Common myeloid progenitor, CD34-positive (primary cell): ENCODE measurements at regions not wholly inside any gene's neighbourhood (a gene's known extent, or its start where the extent isn't known, plus 50 kb on each side); places are given as distances from the start of the nearest gene placed in this dataset.
"Not testable (repeated sequence)": the region's sequence is repeated elsewhere in the genome, so short reads cannot be mapped to it uniquely, and the experiment has no call there.

Source experiments
- CTCF ChIA-PET: fragments of 350-600 bp; sonication (Branson Sonifier 250); formaldehyde crosslinking; loops from one replicate; lab custom pipeline; 2021; ENCODE audit warnings: antibody characterized with exemption; lab: Charles Lee
- POLR2A ChIA-PET: fragments of 350-600 bp; sonication (Branson Sonifier 250); formaldehyde crosslinking; loops from one replicate; lab custom pipeline; 2021; ENCODE audit warnings: antibody characterized with exemption; lab: Charles Lee
- DNase-seq, 3 donors: peaks; one replicate each; pipeline versions ENCODE4 v3.0.0 to v3.0.0-alpha.2; 2013
- H3K27ac ChIP-seq, 2 experiments: 1 replicate in 1 of 2; 2 replicates in 1 of 2; pipeline ENCODE4 v1.7.0; 2013; ENCODE audit warnings: inconsistent platforms in 2 of 2, low read length in 2 of 2, mild to moderate bottlenecking in 2 of 2, low read depth in 1 of 2, moderate library complexity in 1 of 2; ENCODE audit not compliant: severe bottlenecking in 2 of 2, insufficient read depth in 1 of 2, poor library complexity in 1 of 2
- H3K27me3 ChIP-seq, 5 experiments: replicated peaks in 2 of 5; 1 replicate in 3 of 5; 2 replicates in 2 of 5; pipeline versions ENCODE4 v1.6.1 to v1.7.0; 2013; ENCODE audit warnings: low read length in 4 of 5, mild to moderate bottlenecking in 2 of 5, moderate library complexity in 2 of 5, inconsistent platforms in 1 of 5; ENCODE audit not compliant: insufficient read depth in 5 of 5, control insufficient read depth in 4 of 5
- H3K36me3 ChIP-seq, 4 experiments: 1 replicate in 2 of 4; 2 replicates in 2 of 4; pipeline versions ENCODE4 v1.6.1 to v1.7.0; 2013; ENCODE audit warnings: low read length in 3 of 4, control low read depth in 1 of 4, mild to moderate bottlenecking in 1 of 4; ENCODE audit not compliant: control insufficient read depth in 4 of 4, insufficient read depth in 4 of 4
- H3K4me1 ChIP-seq, 4 experiments: 1 replicate in 3 of 4; 2 replicates in 1 of 4; pipeline versions ENCODE4 v1.6.1 to v1.7.1; 2013; ENCODE audit warnings: low read length in 3 of 4, mild to moderate bottlenecking in 3 of 4, control low read depth in 1 of 4, inconsistent platforms in 1 of 4, moderate library complexity in 1 of 4; ENCODE audit not compliant: control insufficient read depth in 4 of 4, insufficient read depth in 4 of 4; ENCODE audit errors: control extremely low read depth in 1 of 4
- H3K4me3 ChIP-seq, 7 experiments: 1 replicate in 4 of 7; 2 replicates in 3 of 7; pipeline versions ENCODE4 v1.5.1 to v1.7.0; 2013; ENCODE audit warnings: mild to moderate bottlenecking in 7 of 7, low read length in 6 of 7, moderate library complexity in 6 of 7, inconsistent platforms in 2 of 7, low read depth in 2 of 7, control low read depth in 1 of 7; ENCODE audit not compliant: insufficient read depth in 4 of 7, control insufficient read depth in 1 of 7; ENCODE audit errors: extremely low read depth in 1 of 7
- H3K9me3 ChIP-seq, 5 experiments: 1 replicate in 4 of 5; 2 replicates in 1 of 5; pipeline versions ENCODE4 v1.6.1 to v1.7.1; 2013; ENCODE audit warnings: low read length in 4 of 5, mild to moderate bottlenecking in 2 of 5, inconsistent platforms in 1 of 5, low read depth in 1 of 5, moderate library complexity in 1 of 5; ENCODE audit not compliant: control insufficient read depth in 4 of 5, insufficient read depth in 2 of 5; ENCODE audit errors: control extremely low read depth in 1 of 5
- WGBS: methylation state at CpG from one replicate; pipeline ENCODE4 v1.1.5; 2013; ENCODE audit not compliant: insufficient coverage; 5-methylcytosine and 5-hydroxymethylcytosine counted together

DNA sequence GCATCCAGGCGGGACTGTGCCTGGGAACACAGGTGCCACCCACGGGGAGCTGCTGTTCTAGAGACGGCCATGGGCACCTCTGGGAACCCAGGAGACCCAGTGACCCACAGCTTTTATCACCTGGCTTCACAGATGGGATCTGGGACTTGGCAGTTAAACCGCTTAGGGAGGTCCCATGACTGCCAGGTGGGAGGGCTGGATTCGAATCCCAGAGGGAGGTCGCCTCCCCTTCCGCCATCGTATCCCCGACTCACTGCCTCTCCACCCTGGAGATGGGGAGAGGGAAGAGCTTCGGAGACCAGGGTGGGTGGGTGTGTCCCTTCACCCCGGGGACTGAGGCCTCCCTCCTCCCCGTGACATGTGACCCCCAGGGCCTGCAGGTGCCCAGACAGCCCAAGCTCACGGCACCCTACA is 169.4 kb downstream of the RTP5 start:
- DNase-seq: no peak
- WGBS: no CpG with 5 or more reads among the region's 13 CpGs
- H3K4me1 ChIP-seq: no peaks in the 10 kb centered on the region
- ChIA-PET CTCF (interaction anchor here (0.9 to 1.9 kb wide), 3 partner anchors 8 to 18 kb away, joined by 3 to 8 read pairs (median 4); no protein-coding TSS in a partner anchor), POLR2A (no interaction called here)
- no peak overlapping the region for H3K4me3 ChIP-seq
- H3K9me3 ChIP-seq: peaks cover 0 to 3% (median 0%) of the 10 kb centered on the region in 5 experiments
- H3K27ac ChIP-seq: no peak overlapping the region
- H3K27me3 ChIP-seq: peaks cover 0 to 87% (median 34%) of the 10 kb centered on the region in 5 experiments
- no peaks in the 10 kb centered on the region for H3K36me3 ChIP-seq

DNA sequence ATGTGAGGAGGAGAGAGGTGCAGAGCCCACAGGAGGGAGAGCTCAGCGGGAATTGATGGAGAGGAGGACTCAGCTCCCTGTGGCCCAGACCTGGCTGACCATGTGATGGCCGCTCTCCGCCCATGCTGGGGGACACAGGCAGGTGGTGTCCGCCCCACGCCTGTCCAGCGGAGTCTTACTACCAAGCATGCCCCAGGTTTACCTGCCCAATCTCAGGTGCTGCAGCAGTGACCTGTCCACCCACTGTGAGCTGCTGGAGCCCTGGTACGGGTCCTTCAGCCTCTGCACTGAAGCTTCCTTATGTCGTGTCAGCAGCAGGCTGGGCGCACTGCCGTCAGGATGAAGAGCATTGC is 170.8 kb downstream of the RTP5 start:
- Histone ChIP-seq H3K9me3 (peaks cover 0 to 3% (median 0%) of the 10 kb centered on the region in 5 experiments), H3K36me3 (no peaks in the 10 kb centered on the region), H3K4me3 (no peak overlapping the region), H3K27ac (no peak overlapping the region), H3K27me3 (peaks cover 0 to 88% (median 27%) of the 10 kb centered on the region in 5 experiments), H3K4me1 (no peaks in the 10 kb centered on the region)
- DNase-seq: no peak
- CTCF ChIA-PET: interaction anchor here (1.9 kb wide), 1 partner anchor 15 kb away, joined by 8 read pairs; no protein-coding TSS in a partner anchor
- POLR2A ChIA-PET: no interaction called here
- 90% methylated on average over 2 of the region's 10 CpGs for WGBS

DNA sequence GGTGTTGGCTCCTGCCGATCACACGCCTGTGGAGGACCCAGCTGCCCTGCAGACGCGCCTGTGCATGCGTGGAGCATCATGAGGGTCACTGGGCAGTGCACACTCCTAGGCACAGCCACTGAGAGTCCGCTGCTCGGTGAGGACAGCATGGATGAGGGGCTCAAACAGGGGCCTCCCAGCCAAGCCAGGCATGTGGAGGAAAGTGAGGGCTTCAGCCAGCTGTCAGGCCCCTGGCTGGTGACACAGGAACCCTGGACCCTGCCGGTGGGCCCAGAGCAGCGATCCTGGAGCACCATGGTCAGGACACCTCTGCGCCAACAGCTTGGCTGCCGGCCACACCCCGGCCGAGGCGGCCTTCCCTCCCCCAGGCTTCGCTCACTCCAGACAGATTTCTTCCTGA is 171.2 kb downstream of the RTP5 start:
- Histone ChIP-seq H3K9me3 (peaks cover 0 to 3% (median 0%) of the 10 kb centered on the region in 5 experiments), H3K36me3 (no peaks in the 10 kb centered on the region), H3K27me3 (peaks cover 0 to 84% (median 25%) of the 10 kb centered on the region in 5 experiments), H3K4me1 (no peaks in the 10 kb centered on the region), H3K4me3 (no peak overlapping the region), H3K27ac (no peak overlapping the region)
- ChIA-PET CTCF (no interaction called here), POLR2A (no interaction called here)
- DNase-seq: no peak
- WGBS: 94% methylated on average over 11 of the region's 15 CpGs

DNA sequence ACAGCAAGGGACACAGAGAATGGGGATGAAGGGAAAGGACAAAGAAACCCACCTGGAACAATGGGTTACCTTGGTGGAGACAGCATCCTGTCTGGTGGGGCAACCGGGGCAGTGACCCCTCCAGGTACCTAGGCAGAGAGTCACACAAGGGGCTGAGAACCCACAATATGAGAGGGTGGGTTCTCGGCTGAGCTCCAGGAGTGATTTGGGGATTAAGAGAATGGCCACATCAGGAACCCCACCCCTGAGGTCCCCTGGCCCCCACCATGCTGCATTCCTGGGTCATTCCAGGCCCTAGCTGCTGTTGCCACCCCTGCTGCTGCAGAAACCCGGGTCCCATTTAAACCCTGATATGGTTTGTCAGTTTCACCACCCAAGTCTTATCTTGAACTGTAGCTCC is 172.3 kb downstream of the RTP5 start:
- H3K9me3 ChIP-seq: peaks cover 0 to 4% (median 0%) of the 10 kb centered on the region in 5 experiments
- DNase-seq: no peak
- no peak overlapping the region for H3K27ac ChIP-seq
- ChIA-PET CTCF (no interaction called here), POLR2A (interaction anchor here (0.6 kb wide), 1 partner anchor 17 kb away, joined by 4 read pairs; no protein-coding TSS in a partner anchor)
- H3K4me3 ChIP-seq: no peak overlapping the region
- no peaks in the 10 kb centered on the region for H3K4me1 ChIP-seq
- H3K27me3 ChIP-seq: peaks cover 3 to 81% (median 20%) of the 10 kb centered on the region in 5 experiments
- H3K36me3 ChIP-seq: no peaks in the 10 kb centered on the region
- WGBS: 100% methylated on average over 1 of the region's 3 CpGs

DNA sequence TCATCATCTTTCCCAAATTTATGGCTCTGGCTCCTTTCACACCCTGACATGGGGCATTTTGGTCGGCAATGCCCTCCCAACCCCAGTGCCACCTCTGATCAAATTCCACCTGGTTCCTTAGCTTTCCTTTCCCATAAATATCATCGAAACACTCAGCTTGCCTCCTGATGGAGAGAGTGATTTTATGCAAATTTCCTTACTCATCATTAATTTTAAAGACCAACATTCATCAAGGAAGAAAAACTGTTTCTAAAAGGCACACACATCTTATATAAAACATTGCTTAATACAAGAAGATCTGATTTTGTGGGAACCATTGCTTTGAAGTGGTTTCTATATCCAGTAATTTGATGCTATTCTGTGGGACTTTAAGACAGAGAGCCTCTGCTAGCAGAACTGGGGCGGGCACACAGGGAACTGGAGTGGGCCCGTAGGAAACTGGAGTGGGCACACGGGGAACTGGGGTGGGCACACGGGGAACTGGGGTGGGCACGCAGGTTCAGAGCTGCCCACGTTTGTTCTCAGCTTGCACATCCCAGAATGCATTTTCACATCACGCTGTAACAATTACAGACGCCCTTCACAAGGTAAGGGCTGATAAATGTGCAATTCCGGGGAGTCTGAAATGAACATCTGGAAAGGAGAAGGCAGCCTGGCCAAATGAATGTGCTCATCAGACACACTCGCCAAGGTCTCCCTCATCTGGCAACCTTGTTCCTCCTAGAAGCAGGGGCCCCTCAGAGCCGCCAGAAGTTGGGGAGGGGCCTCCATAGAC is 174.2 kb downstream of the RTP5 start:
- no peaks in the 10 kb centered on the region for H3K4me1 ChIP-seq
- peaks cover 8 to 75% (median 18%) of the 10 kb centered on the region in 5 experiments for H3K27me3 ChIP-seq
- H3K27ac ChIP-seq: no peak overlapping the region
- H3K36me3 ChIP-seq: no peaks in the 10 kb centered on the region
- no peak for DNase-seq
- POLR2A ChIA-PET: no interaction called here
- CTCF ChIA-PET: no interaction called here
- peaks cover 0 to 7% (median 3%) of the 10 kb centered on the region in 5 experiments for H3K9me3 ChIP-seq
- H3K4me3 ChIP-seq: no peak overlapping the region
- 90% methylated on average over 2 of the region's 13 CpGs for WGBS

DNA sequence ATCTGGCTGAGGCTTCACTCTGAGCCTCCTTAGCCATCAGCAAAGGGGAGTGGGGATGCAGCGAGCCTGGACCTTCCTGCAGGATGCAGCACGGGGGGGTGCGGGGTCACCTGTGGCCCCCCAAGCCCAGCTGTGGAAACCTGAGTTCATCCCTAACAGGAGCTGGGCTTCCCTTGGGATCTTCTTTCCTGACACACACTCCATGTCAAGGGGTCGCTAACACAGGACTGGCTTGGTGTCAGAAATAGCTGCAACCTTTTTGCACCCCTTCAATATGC is 174.7 kb downstream of the RTP5 start:
- Histone ChIP-seq H3K9me3 (peaks cover 0 to 8% (median 3%) of the 10 kb centered on the region in 5 experiments), H3K4me1 (no peaks in the 10 kb centered on the region), H3K4me3 (no peak overlapping the region), H3K27ac (no peak overlapping the region), H3K36me3 (no peaks in the 10 kb centered on the region), H3K27me3 (peaks cover 13 to 75% (median 18%) of the 10 kb centered on the region in 5 experiments)
- ChIA-PET POLR2A (no interaction called here), CTCF (no interaction called here)
- 88% methylated on average over 3 of the region's 4 CpGs for WGBS
- DNase-seq: no peak

DNA sequence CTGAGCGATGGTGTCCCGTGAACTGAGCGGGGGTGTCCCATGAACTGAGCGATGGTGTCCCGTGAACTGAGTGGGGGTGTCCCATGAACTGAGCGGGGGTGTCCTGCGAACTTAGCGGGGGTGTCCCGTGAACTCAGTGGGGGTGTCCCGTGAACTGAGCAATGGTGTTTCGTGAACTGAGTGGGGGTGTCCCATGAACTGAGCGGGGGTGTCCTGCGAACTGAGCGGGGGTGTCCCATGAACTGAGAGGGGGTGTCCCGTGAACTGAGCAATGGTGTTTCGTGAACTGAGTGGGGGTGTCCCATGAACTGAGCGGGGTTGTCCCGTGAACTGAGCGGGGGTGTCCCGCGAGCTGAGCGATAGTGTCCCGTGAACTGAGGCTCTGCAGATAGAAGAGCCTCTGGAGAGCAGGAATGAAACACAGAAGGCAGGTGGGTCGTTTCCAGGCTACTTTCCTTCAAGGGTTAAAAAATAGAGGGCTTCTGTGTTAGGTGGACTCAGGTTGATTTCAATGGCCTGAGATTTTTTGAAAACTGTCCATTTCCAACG is 176.1 kb downstream of the RTP5 start:
- peaks cover 0 to 11% (median 3%) of the 10 kb centered on the region in 5 experiments for H3K9me3 ChIP-seq
- CTCF ChIA-PET, DNase-seq, H3K27ac ChIP-seq, H3K36me3 ChIP-seq, H3K4me3 ChIP-seq, POLR2A ChIA-PET, H3K4me1 ChIP-seq: not testable (repeated sequence)
- 100% methylated on average over 5 of the region's 25 CpGs for WGBS
- H3K27me3 ChIP-seq: peaks cover 9 to 67% (median 16%) of the 10 kb centered on the region in 5 experiments
